ENCODE measurements at regions not wholly inside any gene's neighbourhood (a gene's known extent, or its start where the extent isn't known, plus 50 kb on each side); places are given as distances from the start of the nearest gene placed in this dataset.

DNA sequence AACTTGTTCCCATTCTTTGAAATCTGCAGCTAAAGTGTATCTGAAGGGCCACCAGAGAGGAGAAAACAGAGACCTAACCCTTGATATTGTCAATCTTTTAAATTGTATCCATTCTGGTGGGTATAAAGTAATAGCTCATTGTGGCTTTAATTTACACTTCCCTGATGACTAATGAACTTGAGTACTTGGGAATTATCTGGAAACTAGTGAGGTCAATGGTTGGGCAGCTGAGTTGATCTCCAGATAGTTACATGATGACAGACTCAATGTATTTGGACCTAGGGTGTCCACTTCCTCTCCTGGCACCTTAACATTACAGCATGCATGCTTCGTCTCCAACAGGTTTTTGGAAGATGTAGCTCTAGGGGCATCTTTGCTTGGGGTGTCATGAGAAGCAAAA is 195.2 kb downstream of the PDCD6IP start:
- no peaks in the 10 kb centered on the region for H3K36me3 ChIP-seq (ENCODE audit: control insufficient read depth, insufficient read depth, low read length)
- TF ChIP-seq, protein P1, sequence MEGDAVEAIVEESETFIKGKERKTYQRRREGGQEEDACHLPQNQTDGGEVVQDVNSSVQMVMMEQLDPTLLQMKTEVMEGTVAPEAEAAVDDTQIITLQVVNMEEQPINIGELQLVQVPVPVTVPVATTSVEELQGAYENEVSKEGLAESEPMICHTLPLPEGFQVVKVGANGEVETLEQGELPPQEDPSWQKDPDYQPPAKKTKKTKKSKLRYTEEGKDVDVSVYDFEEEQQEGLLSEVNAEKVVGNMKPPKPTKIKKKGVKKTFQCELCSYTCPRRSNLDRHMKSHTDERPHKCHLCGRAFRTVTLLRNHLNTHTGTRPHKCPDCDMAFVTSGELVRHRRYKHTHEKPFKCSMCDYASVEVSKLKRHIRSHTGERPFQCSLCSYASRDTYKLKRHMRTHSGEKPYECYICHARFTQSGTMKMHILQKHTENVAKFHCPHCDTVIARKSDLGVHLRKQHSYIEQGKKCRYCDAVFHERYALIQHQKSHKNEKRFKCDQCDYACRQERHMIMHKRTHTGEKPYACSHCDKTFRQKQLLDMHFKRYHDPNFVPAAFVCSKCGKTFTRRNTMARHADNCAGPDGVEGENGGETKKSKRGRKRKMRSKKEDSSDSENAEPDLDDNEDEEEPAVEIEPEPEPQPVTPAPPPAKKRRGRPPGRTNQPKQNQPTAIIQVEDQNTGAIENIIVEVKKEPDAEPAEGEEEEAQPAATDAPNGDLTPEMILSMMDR (IDR thresholded peaks at IDR 0.05; ENCODE audit: insufficient read depth, low read length, poor library complexity, severe bottlenecking) = no peak
- no peak overlapping the region for H3K4me3 ChIP-seq (replicated peaks; ENCODE audit: low read depth, low read length)
- H3K27me3 ChIP-seq (replicated peaks; ENCODE audit: control insufficient read depth, insufficient read depth, low read length) = no peaks in the 10 kb centered on the region
- no peak for DNase-seq (ENCODE audit: extremely low read depth, insufficient read length)

DNA sequence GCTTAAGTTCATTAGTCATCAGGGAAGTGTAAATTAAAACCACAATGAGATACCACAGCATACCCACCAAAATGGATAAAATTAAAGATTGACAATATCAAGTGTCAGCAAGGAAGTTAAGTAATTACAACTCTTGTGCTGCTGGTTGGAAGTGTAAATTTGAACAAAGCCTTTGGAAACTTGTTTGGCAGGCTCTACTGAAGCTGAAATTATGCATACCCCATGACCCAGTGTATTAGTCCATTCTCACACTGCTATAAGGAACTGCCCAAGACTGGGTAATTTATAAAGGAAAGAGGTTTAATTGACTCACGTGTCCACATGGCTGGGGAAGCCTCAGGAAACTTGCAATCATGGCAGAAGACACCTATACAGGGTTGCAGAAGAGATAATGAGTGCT is 196.1 kb downstream of the PDCD6IP start:
- TF ChIP-seq, protein P1 (IDR thresholded peaks at IDR 0.05; ENCODE audit: insufficient read depth, low read length, poor library complexity, severe bottlenecking) = no peak
- no peaks in the 10 kb centered on the region for H3K36me3 ChIP-seq (ENCODE audit: control insufficient read depth, insufficient read depth, low read length)
- DNase-seq (ENCODE audit: extremely low read depth, insufficient read length) = no peak
- no peaks in the 10 kb centered on the region for H3K27me3 ChIP-seq (replicated peaks; ENCODE audit: control insufficient read depth, insufficient read depth, low read length)
- H3K4me3 ChIP-seq (replicated peaks; ENCODE audit: low read depth, low read length) = no peak overlapping the region

DNA sequence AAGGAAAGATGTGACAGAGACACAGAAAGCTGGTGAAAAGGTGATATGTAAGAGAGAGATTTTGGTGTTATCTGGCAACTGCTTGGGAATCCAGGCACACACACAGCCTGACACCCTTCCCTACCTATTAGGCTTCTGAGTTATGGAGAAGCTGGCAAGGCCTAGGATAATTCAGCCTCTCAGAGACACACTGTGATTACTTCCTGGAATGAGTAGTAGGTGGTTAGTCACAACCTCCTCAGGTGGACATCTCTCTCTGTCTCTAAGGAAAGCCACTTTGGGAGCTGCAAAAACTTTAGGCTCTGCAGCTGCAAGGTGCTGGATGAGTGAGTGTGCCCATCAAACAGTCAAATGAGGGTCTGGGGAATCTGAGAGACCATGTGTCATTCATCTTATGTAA is 201.9 kb downstream of the PDCD6IP start:
- Histone ChIP-seq H3K36me3 (ENCODE audit: control insufficient read depth, insufficient read depth, low read length) (no peaks in the 10 kb centered on the region), H3K27me3 (replicated peaks; ENCODE audit: control insufficient read depth, insufficient read depth, low read length) (no peaks in the 10 kb centered on the region), H3K4me3 (replicated peaks; ENCODE audit: low read depth, low read length) (no peak overlapping the region)
- TF ChIP-seq, protein P1 (IDR thresholded peaks at IDR 0.05; ENCODE audit: insufficient read depth, low read length, poor library complexity, severe bottlenecking) = no peak
- DNase-seq (ENCODE audit: extremely low read depth, insufficient read length) = no peak

DNA sequence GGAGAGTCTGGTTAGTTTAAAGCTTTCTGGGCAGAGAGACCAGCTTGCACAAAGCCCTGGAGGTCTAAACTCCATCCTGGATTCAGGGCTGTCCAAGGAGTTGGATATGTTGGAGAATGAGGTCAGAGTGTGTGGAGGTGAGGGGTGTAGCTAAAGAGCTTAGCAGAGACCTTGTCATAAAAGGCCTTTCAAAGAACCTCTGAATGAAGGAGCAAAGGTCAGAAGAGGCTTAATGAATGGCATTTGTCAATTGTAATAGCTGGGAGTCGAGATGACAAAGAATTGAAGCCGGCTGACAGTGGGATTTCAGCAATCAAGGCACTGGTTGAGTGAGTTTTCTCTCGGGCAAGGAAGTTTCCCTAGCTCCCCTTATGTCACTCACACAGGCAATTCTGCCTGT is 202.6 kb downstream of the PDCD6IP start:
- TF ChIP-seq, protein P1 (IDR thresholded peaks at IDR 0.05; ENCODE audit: insufficient read depth, low read length, poor library complexity, severe bottlenecking) = no peak
- no peak for DNase-seq (ENCODE audit: extremely low read depth, insufficient read length)
- no peak overlapping the region for H3K4me3 ChIP-seq (replicated peaks; ENCODE audit: low read depth, low read length)
- no peaks in the 10 kb centered on the region for H3K27me3 ChIP-seq (replicated peaks; ENCODE audit: control insufficient read depth, insufficient read depth, low read length)
- H3K36me3 ChIP-seq (ENCODE audit: control insufficient read depth, insufficient read depth, low read length) = no peaks in the 10 kb centered on the region

DNA sequence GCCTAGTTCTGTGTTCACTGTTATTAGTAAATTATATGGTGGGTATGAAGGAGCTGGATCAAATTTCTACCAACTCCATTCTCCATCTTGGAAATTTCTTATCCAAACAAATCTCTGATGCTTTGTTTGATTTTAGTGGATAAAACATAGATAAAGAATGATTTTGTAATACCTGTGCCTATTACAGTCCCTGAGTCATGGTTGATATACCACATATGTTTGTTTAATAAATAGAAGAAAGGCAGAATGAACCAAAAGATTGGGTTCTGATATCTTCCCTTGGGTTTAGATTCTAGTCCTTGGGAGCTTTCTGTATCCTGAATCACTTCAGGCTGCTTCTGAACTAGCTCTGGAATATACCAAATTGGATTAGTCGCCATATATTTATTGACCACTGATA is 203.6 kb downstream of the PDCD6IP start:
- no peak overlapping the region for H3K4me3 ChIP-seq (replicated peaks; ENCODE audit: low read depth, low read length)
- no peaks in the 10 kb centered on the region for H3K27me3 ChIP-seq (replicated peaks; ENCODE audit: control insufficient read depth, insufficient read depth, low read length)
- TF ChIP-seq, protein P1 (IDR thresholded peaks at IDR 0.05; ENCODE audit: insufficient read depth, low read length, poor library complexity, severe bottlenecking) = no peak
- DNase-seq (ENCODE audit: extremely low read depth, insufficient read length) = no peak
- H3K36me3 ChIP-seq (ENCODE audit: control insufficient read depth, insufficient read depth, low read length) = no peaks in the 10 kb centered on the region

DNA sequence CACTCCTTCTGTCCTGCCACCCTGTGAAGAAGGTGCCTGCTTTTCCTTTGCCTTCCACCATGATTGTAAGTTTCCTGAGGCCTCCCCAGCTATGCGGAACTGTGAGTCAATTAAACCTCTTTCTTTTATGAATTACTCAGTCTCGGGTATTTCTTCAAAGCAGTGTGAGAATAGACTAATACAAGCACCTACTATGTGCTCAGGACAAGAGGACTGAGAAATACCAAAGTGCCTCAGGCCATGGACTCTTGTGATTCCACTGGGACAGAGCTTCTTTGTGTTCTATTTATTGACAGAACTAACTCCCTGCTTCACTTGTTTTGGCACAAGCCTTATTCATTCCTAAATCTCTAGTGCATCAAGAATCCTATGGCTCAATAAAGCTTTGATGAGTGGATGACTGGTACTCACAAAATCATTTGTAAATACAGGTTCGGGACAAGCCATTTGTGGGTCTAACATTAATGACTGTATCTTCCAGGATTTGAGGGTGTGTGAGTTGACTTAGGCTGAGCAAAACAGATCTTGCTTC is 204.2 kb downstream of the PDCD6IP start:
- DNase-seq (ENCODE audit: extremely low read depth, insufficient read length) = no peak
- TF ChIP-seq, protein P1 (IDR thresholded peaks at IDR 0.05; ENCODE audit: insufficient read depth, low read length, poor library complexity, severe bottlenecking) = no peak
- no peaks in the 10 kb centered on the region for H3K36me3 ChIP-seq (ENCODE audit: control insufficient read depth, insufficient read depth, low read length)

More for the DNA sequence above, 204.2 kb downstream of the PDCD6IP start:
- Histone ChIP-seq H3K27me3 (replicated peaks; ENCODE audit: control insufficient read depth, insufficient read depth, low read length) (no peaks in the 10 kb centered on the region), H3K4me3 (replicated peaks; ENCODE audit: low read depth, low read length) (no peak overlapping the region)

Measured in GM06990 (cell line).